ENCODE measurements at regions not wholly inside any gene's neighbourhood (a gene's known extent, or its start where the extent isn't known, plus 50 kb on each side); places are given as distances from the start of the nearest gene placed in this dataset.

GRCh38 chr6:141598487-141598886 is 534.2 kb upstream of the GJE1 start:
- H3K4me3 ChIP-seq = no peak overlapping the region
- no peaks in the 10 kb centered on the region for H3K27me3 ChIP-seq
- H3K27ac ChIP-seq = no peak overlapping the region
- H3K9me3 ChIP-seq (replicated peaks) = no peaks in the 10 kb centered on the region
- H3K4me1 ChIP-seq = no peaks in the 10 kb centered on the region
- DNase-seq = no peak
- H3K36me3 ChIP-seq = no peaks in the 10 kb centered on the region

- Histone ChIP-seq H3K27me3 (no peaks in the 10 kb centered on the region), H3K4me1 (no peaks in the 10 kb centered on the region), H3K27ac (no peak overlapping the region)
Observed at GRCh38 chr6:141594874-141595273, 537.9 kb upstream of the GJE1 start.

DNA sequence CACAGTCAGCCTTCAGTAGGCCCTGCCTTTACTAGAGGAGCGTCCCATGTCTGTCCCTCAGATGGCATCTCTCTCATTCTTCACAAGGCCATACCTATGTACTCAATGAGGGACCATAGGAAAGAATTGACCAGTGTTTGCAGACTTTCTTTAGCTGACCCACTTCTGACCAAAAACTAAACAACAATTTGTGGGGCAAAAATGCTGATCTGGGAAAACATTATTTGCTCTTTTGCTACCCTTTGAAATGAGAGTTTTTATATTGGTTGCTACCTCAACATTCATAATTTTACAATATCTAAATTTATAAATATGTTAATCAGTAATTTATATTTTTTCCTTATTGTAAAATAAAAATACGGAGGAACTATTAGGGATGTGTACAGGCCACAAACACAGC is 539.4 kb upstream of the GJE1 start:
- Histone ChIP-seq H3K4me3 (no peak overlapping the region), H3K27me3 (no peaks in the 10 kb centered on the region), H3K36me3 (no peaks in the 10 kb centered on the region), H3K9me3 (replicated peaks) (no peaks in the 10 kb centered on the region), H3K4me1 (no peaks in the 10 kb centered on the region), H3K27ac (no peak overlapping the region)
- DNase-seq = no peak

More at GRCh38 chr6:141594874-141595273, 537.9 kb upstream of the GJE1 start:
- DNase-seq = no peak
- Histone ChIP-seq H3K36me3 (no peaks in the 10 kb centered on the region), H3K4me3 (no peak overlapping the region), H3K9me3 (replicated peaks) (no peaks in the 10 kb centered on the region)

GRCh38 chr6:141587482-141588266 is 545.1 kb upstream of the GJE1 start:
- no peak for DNase-seq
- Histone ChIP-seq H3K4me3 (no peak overlapping the region), H3K27ac (no peak overlapping the region), H3K4me1 (no peaks in the 10 kb centered on the region), H3K36me3 (no peaks in the 10 kb centered on the region), H3K27me3 (no peaks in the 10 kb centered on the region), H3K9me3 (replicated peaks) (no peaks in the 10 kb centered on the region)

- H3K27me3 ChIP-seq = no peaks in the 10 kb centered on the region
- no peak for DNase-seq
- H3K36me3 ChIP-seq = no peaks in the 10 kb centered on the region
- H3K4me1 ChIP-seq = no peaks in the 10 kb centered on the region
- no peaks in the 10 kb centered on the region for H3K9me3 ChIP-seq (replicated peaks)
- no peak overlapping the region for H3K4me3 ChIP-seq
- no peak overlapping the region for H3K27ac ChIP-seq
Observed at GRCh38 chr6:141580988-141581552, 551.7 kb upstream of the GJE1 start.

GRCh38 chr6:141580131-141580530 is 552.6 kb upstream of the GJE1 start:
- H3K4me3 ChIP-seq = no peak overlapping the region
- H3K36me3 ChIP-seq = no peaks in the 10 kb centered on the region
- no peaks in the 10 kb centered on the region for H3K4me1 ChIP-seq
- no peaks in the 10 kb centered on the region for H3K9me3 ChIP-seq (replicated peaks)
- no peaks in the 10 kb centered on the region for H3K27me3 ChIP-seq
- DNase-seq = no peak
- H3K27ac ChIP-seq = no peak overlapping the region

DNA sequence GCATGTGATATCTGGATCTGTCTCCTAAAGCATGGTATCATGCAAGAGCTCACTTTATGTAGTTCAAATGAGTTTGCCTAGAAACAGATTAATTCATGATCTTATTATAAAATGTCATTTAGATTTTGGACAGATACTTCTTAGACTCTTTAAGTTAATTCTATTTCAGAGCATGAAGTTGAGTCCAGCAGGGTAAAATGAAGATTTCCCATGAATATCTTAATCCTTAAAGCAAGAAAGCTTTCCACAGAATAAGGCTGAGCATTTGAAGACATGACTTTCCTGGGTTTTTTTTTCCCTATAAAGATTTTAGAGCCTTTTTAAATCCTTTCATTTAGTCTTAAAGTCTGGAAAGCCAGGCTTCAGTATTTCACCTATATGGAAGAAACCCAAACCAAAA is 556.0 kb upstream of the GJE1 start:
- no peaks in the 10 kb centered on the region for H3K9me3 ChIP-seq (replicated peaks)
- H3K36me3 ChIP-seq = no peaks in the 10 kb centered on the region
- no peaks in the 10 kb centered on the region for H3K27me3 ChIP-seq
- no peak overlapping the region for H3K27ac ChIP-seq
- no peak for DNase-seq
- no peak overlapping the region for H3K4me3 ChIP-seq
- no peaks in the 10 kb centered on the region for H3K4me1 ChIP-seq

- no peak overlapping the region for H3K27ac ChIP-seq
- H3K4me1 ChIP-seq = no peaks in the 10 kb centered on the region
- no peaks in the 10 kb centered on the region for H3K36me3 ChIP-seq
- H3K9me3 ChIP-seq (replicated peaks) = no peaks in the 10 kb centered on the region
- peak; percentile 39 to 87 for DNase-seq
- H3K27me3 ChIP-seq = no peaks in the 10 kb centered on the region
- H3K4me3 ChIP-seq = no peak overlapping the region
Observed at GRCh38 chr6:141562851-141563763, 569.6 kb upstream of the GJE1 start.

DNA sequence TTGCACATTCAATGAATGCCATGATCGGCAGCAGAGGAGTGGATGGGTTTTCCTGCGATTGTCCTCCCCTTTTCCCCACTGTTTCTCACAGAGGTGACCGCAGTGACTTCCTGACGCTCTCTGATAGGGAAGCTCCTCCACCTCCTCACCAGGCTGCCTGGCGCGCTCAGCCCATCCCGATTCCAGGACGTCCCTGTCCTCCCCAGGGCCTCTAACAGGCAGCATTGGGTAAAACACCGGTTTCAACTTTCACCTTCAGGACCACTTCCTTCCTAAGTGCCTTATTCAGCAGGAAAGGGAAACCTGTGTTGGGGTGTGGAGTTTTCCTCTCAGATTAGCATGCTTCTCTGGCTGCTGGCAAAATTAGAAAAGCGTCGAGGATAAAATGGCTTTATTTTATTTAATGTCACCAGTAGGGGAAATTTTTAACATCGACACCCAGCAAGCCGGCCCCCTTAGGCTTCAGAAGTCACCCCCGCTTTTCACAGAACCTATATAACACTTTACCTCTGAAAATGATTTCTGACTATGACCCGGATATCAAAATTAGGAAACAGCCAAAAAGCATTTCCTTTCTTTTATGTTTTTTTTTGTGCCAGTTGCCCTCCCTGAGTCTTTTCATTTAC is 570.4 kb upstream of the GJE1 start:
- Histone ChIP-seq H3K27me3 (no peaks in the 10 kb centered on the region), H3K36me3 (no peaks in the 10 kb centered on the region), H3K27ac (no peak overlapping the region), H3K4me3 (no peak overlapping the region), H3K4me1 (no peaks in the 10 kb centered on the region), H3K9me3 (replicated peaks) (no peaks in the 10 kb centered on the region)
- peak in 1 of 2 experiments; percentile 4 for DNase-seq

DNA sequence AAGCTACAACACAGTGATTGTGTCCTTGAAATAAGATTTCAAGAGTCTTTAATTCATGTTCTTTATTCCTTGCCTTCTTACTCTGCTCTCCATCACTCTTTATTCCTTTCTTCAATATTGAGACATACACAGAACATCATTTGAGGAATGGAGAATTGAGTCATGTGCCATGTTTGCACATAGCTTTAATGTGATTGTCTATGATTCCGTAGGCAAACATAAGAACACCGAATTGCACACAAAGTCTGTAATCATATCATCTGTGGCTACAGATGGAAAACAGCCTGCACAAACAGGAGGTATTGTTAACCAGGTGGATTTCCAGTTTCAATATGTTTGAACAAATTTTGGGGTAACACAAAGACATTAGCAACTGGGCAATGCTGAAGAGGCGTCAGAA is 571.6 kb upstream of the GJE1 start:
- Histone ChIP-seq H3K27me3 (no peaks in the 10 kb centered on the region), H3K9me3 (replicated peaks) (no peaks in the 10 kb centered on the region), H3K4me1 (no peaks in the 10 kb centered on the region), H3K36me3 (no peaks in the 10 kb centered on the region), H3K4me3 (no peak overlapping the region), H3K27ac (no peak overlapping the region)
- DNase-seq = no peak

DNA sequence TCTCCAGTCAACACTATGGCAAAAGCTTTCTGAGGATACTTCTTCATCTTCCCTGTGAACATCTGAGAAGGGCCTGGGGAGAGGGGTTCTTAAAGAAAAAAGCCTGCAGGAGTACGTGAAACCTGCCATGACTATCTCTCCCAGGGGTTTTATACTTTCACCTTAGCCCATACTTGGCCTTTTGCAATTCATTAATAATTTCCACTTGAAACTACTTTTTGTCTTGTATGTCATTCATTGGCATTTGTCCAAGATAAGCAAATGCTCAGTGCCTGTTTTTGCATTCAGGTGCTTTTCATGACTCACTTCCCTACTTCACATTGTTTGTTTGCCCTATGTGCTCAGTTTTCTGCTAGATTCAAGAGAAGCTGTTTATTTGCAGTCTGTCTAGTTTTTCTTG is 580.3 kb upstream of the GJE1 start:
- no peaks in the 10 kb centered on the region for H3K4me1 ChIP-seq
- no peak overlapping the region for H3K27ac ChIP-seq
- no peaks in the 10 kb centered on the region for H3K36me3 ChIP-seq
- H3K4me3 ChIP-seq = no peak overlapping the region
- H3K27me3 ChIP-seq = no peaks in the 10 kb centered on the region
- H3K9me3 ChIP-seq (replicated peaks) = 0 out of 2 replicates have a peak, but pooled peaks cover 7% of the 10 kb centered on the region
- no peak for DNase-seq

- H3K27ac ChIP-seq = no peak overlapping the region
Observed at GRCh38 chr6:141552031-141552430, 580.7 kb upstream of the GJE1 start.

GRCh38 chr6:141551318-141551717 is 581.4 kb upstream of the GJE1 start:
- Histone ChIP-seq H3K36me3 (no peaks in the 10 kb centered on the region), H3K27ac (no peak overlapping the region), H3K4me1 (no peaks in the 10 kb centered on the region), H3K4me3 (no peak overlapping the region), H3K27me3 (no peaks in the 10 kb centered on the region), H3K9me3 (replicated peaks) (0 out of 2 replicates have a peak, but pooled peaks cover 7% of the 10 kb centered on the region)
- no peak for DNase-seq

More at GRCh38 chr6:141552031-141552430, 580.7 kb upstream of the GJE1 start:
- Histone ChIP-seq H3K4me1 (no peaks in the 10 kb centered on the region), H3K9me3 (replicated peaks) (0 out of 2 replicates have a peak, but pooled peaks cover 7% of the 10 kb centered on the region), H3K36me3 (no peaks in the 10 kb centered on the region), H3K27me3 (no peaks in the 10 kb centered on the region), H3K4me3 (no peak overlapping the region)
- DNase-seq = no peak

GRCh38 chr6:141550471-141550870 is 582.3 kb upstream of the GJE1 start:
- H3K27me3 ChIP-seq = no peaks in the 10 kb centered on the region
- no peak for DNase-seq
- H3K36me3 ChIP-seq = no peaks in the 10 kb centered on the region
- H3K9me3 ChIP-seq (replicated peaks) = 0 out of 2 replicates have a peak, but pooled peaks cover 7% of the 10 kb centered on the region
- H3K4me3 ChIP-seq = no peak overlapping the region
- H3K4me1 ChIP-seq = no peaks in the 10 kb centered on the region
- H3K27ac ChIP-seq = no peak overlapping the region

Measured in SJCRH30 (cell line).